MM.1S (cell line): ENCODE measurements at regions not wholly inside any gene's neighbourhood (a gene's known extent, or its start where the extent isn't known, plus 50 kb on each side); places are given as distances from the start of the nearest gene placed in this dataset.
"Not testable (repeated sequence)": the region's sequence is repeated elsewhere in the genome, so short reads cannot be mapped to it uniquely, and the experiment has no call there.

Experiments
- EZH2 ChIP-seq: fragments of 300-600 bp; sonication (generic); optimal IDR thresholded peaks from 2 replicates; pipeline ENCODE3; 2017; ENCODE audit warnings: low read depth, mild to moderate bottlenecking, antibody characterized with exemption, low read length, mixed read lengths
- EZH2phosphoT487 ChIP-seq: fragments of 300-600 bp; sonication (generic); IDR thresholded peaks from 2 replicates; pipeline ENCODE4 v1.6.1; 2018; ENCODE audit warnings: antibody characterized with exemption, low read length
- TF ChIP-seq, protein P1 (sequence below): fragments of 300-600 bp; sonication (generic); IDR thresholded peaks from 2 replicates; pipeline ENCODE4 v1.5.1; 2016; ENCODE audit warnings: antibody characterized with exemption, low read length, mixed read lengths

DNA sequence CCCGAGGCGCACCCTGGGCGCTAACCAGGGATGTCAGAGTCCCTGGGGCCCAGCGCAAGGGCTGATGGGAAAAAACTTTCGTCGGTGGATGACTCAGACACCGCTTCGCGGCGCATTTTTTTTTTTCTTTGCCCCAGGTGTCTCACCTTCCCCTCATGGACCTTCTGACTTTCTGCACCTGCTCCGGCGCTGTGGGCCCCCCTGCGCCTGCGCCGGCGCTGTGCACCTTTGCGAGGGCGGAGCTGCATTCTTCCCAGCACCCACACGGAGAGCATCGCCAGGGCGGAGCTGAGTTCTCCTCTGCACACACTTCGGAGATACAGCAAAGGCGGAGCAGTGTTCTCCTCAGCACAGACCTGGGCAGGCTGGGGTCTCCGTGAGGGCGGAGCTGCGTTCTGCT, 1575.3 kb downstream of the TSPY10 start:
- TF ChIP-seq, protein P1, sequence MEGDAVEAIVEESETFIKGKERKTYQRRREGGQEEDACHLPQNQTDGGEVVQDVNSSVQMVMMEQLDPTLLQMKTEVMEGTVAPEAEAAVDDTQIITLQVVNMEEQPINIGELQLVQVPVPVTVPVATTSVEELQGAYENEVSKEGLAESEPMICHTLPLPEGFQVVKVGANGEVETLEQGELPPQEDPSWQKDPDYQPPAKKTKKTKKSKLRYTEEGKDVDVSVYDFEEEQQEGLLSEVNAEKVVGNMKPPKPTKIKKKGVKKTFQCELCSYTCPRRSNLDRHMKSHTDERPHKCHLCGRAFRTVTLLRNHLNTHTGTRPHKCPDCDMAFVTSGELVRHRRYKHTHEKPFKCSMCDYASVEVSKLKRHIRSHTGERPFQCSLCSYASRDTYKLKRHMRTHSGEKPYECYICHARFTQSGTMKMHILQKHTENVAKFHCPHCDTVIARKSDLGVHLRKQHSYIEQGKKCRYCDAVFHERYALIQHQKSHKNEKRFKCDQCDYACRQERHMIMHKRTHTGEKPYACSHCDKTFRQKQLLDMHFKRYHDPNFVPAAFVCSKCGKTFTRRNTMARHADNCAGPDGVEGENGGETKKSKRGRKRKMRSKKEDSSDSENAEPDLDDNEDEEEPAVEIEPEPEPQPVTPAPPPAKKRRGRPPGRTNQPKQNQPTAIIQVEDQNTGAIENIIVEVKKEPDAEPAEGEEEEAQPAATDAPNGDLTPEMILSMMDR: not testable (repeated sequence)
- TF ChIP-seq EZH2, EZH2phosphoT487: not testable (repeated sequence)
